ENCODE measurements at regions not wholly inside any gene's neighbourhood (a gene's known extent, or its start where the extent isn't known, plus 50 kb on each side); places are given as distances from the start of the nearest gene placed in this dataset.

DNA sequence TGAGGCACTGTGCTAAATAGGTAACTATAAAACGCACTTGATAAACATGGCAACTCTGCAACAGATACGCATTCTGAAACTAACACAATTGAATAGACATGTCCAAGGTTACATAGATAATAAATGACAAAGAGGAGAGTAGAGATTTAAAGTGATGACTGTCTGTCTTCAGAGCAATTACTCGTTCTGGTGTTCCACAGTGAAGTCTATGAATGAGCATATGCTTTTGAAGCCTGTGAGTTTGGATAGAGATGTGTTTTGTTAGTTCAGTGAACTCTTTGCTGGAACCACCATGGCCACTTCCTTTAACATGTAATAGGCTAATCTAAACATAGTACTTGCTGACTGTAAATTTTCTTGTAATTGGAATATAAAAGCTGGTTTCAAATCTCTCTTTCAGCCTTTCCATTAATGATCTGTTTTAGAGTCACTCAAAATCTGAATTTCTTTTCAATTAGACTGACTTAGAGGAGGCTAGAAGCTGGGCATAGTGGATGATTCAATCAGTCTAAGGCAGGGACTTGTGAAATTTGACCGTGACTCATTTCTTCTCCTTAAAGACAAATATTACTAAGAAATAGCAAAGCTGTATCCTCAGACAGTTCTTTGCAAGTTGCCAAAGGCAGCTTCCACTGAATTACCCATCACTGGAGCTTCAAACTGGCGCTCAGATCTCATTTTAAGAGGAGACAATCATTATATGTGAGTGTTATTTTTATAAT is 1130.1 kb upstream of the CELF4 start:
- H3K4me3 ChIP-seq (ENCODE audit: low read length), result no peak overlapping the region
- peaks cover 8 to 26% of the 10 kb centered on the region in 2 donors for H3K9me3 Mint-ChIP-seq

DNA sequence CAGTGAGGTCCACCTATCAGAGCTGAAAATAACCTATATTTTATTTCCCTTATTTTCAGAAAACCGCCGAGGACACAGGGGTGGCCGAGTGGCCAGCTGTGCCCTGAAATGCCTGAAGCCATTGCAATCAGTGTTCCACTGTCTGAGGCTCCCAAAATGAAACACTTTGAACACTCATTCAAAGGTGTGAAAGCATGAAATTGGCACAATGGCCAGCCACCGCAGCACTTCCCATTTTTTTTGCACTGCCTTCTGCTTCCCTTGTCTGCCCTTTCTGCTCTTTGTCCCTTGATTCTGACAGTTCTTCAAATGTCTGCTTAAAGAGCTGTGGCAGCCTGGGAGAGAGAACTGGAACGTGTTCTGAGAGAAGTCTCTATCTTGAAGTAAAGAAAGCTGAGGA is 1127.5 kb upstream of the CELF4 start:
- Mint-ChIP-seq H3K9me3 (peaks cover 6 to 16% of the 10 kb centered on the region in 2 donors), H3K27me3 (ENCODE audit: low read depth in 2 of 2) (no peaks in the 10 kb centered on the region), H3K4me3 (no peak overlapping the region), H3K4me1 (no peaks in the 10 kb centered on the region), H3K27ac (no peak overlapping the region), H3K36me3 (no peaks in the 10 kb centered on the region)
- Histone ChIP-seq H3K9me3 (ENCODE audit: control insufficient read depth, insufficient read depth, low read length) (no peaks in the 10 kb centered on the region), H3K36me3 (ENCODE audit: control insufficient read depth, insufficient read depth, low read length) (no peaks in the 10 kb centered on the region), H3K27ac (ENCODE audit: low read length) (no peak overlapping the region), H3K4me3 (ENCODE audit: low read length) (no peak overlapping the region), H3K27me3 (ENCODE audit: control insufficient read depth, insufficient read depth, low read length) (no peaks in the 10 kb centered on the region), H3K4me1 (ENCODE audit: control insufficient read depth, insufficient read depth, low read length) (no peaks in the 10 kb centered on the region)
- intact Hi-C loops (cut with micrococcal nuclease), result no loop called here
- ATAC-seq, result no peak
- DNase-seq, result no peak
- TF ChIP-seq, protein P1, sequence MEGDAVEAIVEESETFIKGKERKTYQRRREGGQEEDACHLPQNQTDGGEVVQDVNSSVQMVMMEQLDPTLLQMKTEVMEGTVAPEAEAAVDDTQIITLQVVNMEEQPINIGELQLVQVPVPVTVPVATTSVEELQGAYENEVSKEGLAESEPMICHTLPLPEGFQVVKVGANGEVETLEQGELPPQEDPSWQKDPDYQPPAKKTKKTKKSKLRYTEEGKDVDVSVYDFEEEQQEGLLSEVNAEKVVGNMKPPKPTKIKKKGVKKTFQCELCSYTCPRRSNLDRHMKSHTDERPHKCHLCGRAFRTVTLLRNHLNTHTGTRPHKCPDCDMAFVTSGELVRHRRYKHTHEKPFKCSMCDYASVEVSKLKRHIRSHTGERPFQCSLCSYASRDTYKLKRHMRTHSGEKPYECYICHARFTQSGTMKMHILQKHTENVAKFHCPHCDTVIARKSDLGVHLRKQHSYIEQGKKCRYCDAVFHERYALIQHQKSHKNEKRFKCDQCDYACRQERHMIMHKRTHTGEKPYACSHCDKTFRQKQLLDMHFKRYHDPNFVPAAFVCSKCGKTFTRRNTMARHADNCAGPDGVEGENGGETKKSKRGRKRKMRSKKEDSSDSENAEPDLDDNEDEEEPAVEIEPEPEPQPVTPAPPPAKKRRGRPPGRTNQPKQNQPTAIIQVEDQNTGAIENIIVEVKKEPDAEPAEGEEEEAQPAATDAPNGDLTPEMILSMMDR (IDR thresholded peaks at IDR 0.05), result no peak
- 42% methylated on average over 5 of the region's 5 CpGs for WGBS (ENCODE audit: insufficient coverage)

More for the DNA sequence above, 1130.1 kb upstream of the CELF4 start:
- Histone ChIP-seq H3K36me3 (ENCODE audit: control insufficient read depth, insufficient read depth, low read length) (no peaks in the 10 kb centered on the region), H3K4me1 (ENCODE audit: control insufficient read depth, insufficient read depth, low read length) (no peaks in the 10 kb centered on the region), H3K27ac (ENCODE audit: low read length) (no peak overlapping the region), H3K27me3 (ENCODE audit: control insufficient read depth, insufficient read depth, low read length) (no peaks in the 10 kb centered on the region), H3K9me3 (ENCODE audit: control insufficient read depth, insufficient read depth, low read length) (no peaks in the 10 kb centered on the region)
- ATAC-seq (no peak), DNase-seq (no peak)
- Mint-ChIP-seq H3K4me3 (no peak overlapping the region), H3K27me3 (ENCODE audit: low read depth in 2 of 2) (no peaks in the 10 kb centered on the region), H3K27ac (no peak overlapping the region), H3K4me1 (no peaks in the 10 kb centered on the region), H3K36me3 (no peaks in the 10 kb centered on the region)
- intact Hi-C loops (cut with micrococcal nuclease), result no loop called here
- WGBS (ENCODE audit: insufficient coverage), result 79% methylated on average over 4 of the region's 5 CpGs
- TF ChIP-seq, protein P1 (IDR thresholded peaks at IDR 0.05), result no peak

DNA sequence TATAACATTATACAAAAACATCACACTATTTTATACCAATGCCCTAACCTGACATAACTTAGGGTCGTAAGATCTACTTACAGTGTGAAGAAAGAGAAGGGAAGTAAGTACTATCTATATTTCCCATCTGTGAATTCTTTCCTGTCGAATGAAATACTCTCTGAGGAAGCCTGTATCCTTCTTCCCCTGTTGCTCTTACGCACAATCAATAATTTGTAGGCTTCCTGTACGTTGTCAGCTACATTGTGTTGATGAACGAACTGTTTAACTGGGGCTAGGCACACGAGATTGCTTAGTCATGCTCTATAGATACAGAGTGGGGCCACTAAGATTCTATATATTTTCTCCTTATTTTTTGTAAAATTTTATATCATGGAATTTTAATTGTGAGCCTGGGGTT is 1125.0 kb upstream of the CELF4 start:
- no peaks in the 10 kb centered on the region for H3K4me1 ChIP-seq (ENCODE audit: control insufficient read depth, insufficient read depth, low read length)
- no peak overlapping the region for H3K4me3 Mint-ChIP-seq
- DNase-seq (no peak), ATAC-seq (no peak)
- no peaks in the 10 kb centered on the region for H3K4me1 Mint-ChIP-seq
- H3K36me3 ChIP-seq (ENCODE audit: control insufficient read depth, insufficient read depth, low read length), result no peaks in the 10 kb centered on the region
- H3K27ac ChIP-seq (ENCODE audit: low read length), result no peak overlapping the region
- no peak overlapping the region for H3K4me3 ChIP-seq (ENCODE audit: low read length)
- no peaks in the 10 kb centered on the region for H3K27me3 Mint-ChIP-seq (ENCODE audit: low read depth in 2 of 2)
- WGBS (ENCODE audit: insufficient coverage), result 30% methylated on average over 3 of the region's 6 CpGs
- peaks cover 4 to 7% of the 10 kb centered on the region in 2 donors for H3K9me3 Mint-ChIP-seq
- TF ChIP-seq, protein P1 (IDR thresholded peaks at IDR 0.05), result no peak
- H3K36me3 Mint-ChIP-seq, result no peaks in the 10 kb centered on the region
- intact Hi-C loops (cut with micrococcal nuclease), result no loop called here
- H3K9me3 ChIP-seq (ENCODE audit: control insufficient read depth, insufficient read depth, low read length), result no peaks in the 10 kb centered on the region
- no peak overlapping the region for H3K27ac Mint-ChIP-seq
- H3K27me3 ChIP-seq (ENCODE audit: control insufficient read depth, insufficient read depth, low read length), result no peaks in the 10 kb centered on the region

DNA sequence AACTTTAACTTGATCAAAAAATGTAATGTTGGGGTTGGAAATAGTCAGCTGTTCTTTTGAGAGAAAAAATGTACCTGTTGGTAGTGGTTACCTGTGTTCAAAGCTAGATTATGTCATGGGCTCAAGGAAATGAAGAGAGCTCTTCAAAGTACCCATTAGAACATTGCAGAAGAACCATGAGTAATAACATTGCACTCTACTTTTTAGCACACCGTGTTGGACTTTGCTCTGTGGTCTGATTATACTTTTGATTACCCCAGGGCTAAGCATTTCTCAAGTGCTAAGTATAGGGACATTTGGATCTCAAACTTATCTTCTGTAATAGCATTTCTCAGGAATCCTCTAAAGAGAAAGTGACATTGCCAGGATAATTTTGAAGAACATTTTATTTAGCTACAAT is 1122.8 kb upstream of the CELF4 start:
- Histone ChIP-seq H3K36me3 (ENCODE audit: control insufficient read depth, insufficient read depth, low read length) (no peaks in the 10 kb centered on the region), H3K4me1 (ENCODE audit: control insufficient read depth, insufficient read depth, low read length) (no peaks in the 10 kb centered on the region), H3K27me3 (ENCODE audit: control insufficient read depth, insufficient read depth, low read length) (no peaks in the 10 kb centered on the region), H3K4me3 (ENCODE audit: low read length) (no peak overlapping the region), H3K9me3 (ENCODE audit: control insufficient read depth, insufficient read depth, low read length) (no peaks in the 10 kb centered on the region), H3K27ac (ENCODE audit: low read length) (no peak overlapping the region)
- intact Hi-C loops (cut with micrococcal nuclease), result no loop called here
- H3K27ac Mint-ChIP-seq, result no peak overlapping the region
- H3K9me3 Mint-ChIP-seq, result peaks cover 4 to 7% of the 10 kb centered on the region in 2 donors
- H3K27me3 Mint-ChIP-seq (ENCODE audit: low read depth in 2 of 2), result no peaks in the 10 kb centered on the region
- H3K4me1 Mint-ChIP-seq, result no peaks in the 10 kb centered on the region
- no peak for DNase-seq
- H3K4me3 Mint-ChIP-seq, result no peak overlapping the region
- 40% methylated on average over 1 of the region's 1 CpG for WGBS (ENCODE audit: insufficient coverage)
- ATAC-seq, result no peak
- H3K36me3 Mint-ChIP-seq, result no peaks in the 10 kb centered on the region
- TF ChIP-seq, protein P1 (IDR thresholded peaks at IDR 0.05), result no peak
